IMR-90 (cell line): ENCODE measurements at regions not wholly inside any gene's neighbourhood (a gene's known extent, or its start where the extent isn't known, plus 50 kb on each side); places are given as distances from the start of the nearest gene placed in this dataset.

ENCODE experiments used
- ATAC-seq: fragments of 200-7000 bp; cut with Tn5 transposase; 2 replicates; pipeline ENCODE4 v1.9.1; 2020; ENCODE audit warnings: low read depth, mild to moderate bottlenecking, moderate library complexity
- BruUV-seq: library from RNA; stranded (reverse); fragments of 400-500 nt; replicated peaks from 2 replicates; lab custom pipeline; 2021; lab: Mats Ljungman, UMichigan
- CTCF ChIA-PET: fragments of 300-600 bp; formaldehyde crosslinking; extraction: SDS; loops from one replicate; lab custom pipeline; 2021; ENCODE audit warnings: antibody characterized with exemption; lab: Yijun Ruan, JAX
- POLR2A ChIA-PET: fragments of 300-600 bp; sonication (Branson Sonifier 250); formaldehyde crosslinking; loops from one replicate; lab custom pipeline; 2022; ENCODE audit warnings: antibody characterized with exemption; ENCODE audit not compliant: unreplicated experiment; lab: Charles Lee
- DNase-seq: peaks from one replicate; pipeline ENCODE4 v3.0.0; 2013
- H2AFZ ChIP-seq: replicated peaks from 2 replicates; pipeline ENCODE3; 2013; ENCODE audit warnings: low read length, mild to moderate bottlenecking; ENCODE audit not compliant: poor library complexity
- H2AK5ac ChIP-seq: 2 replicates; pipeline ENCODE4 v1.6.1; 2013; ENCODE audit warnings: low read depth, low read length, inconsistent platforms
- H2AK9ac ChIP-seq: replicated peaks from 2 replicates; pipeline ENCODE3; 2013; ENCODE audit warnings: mild to moderate bottlenecking, low read depth, low read length, moderate library complexity; ENCODE audit not compliant: poor library complexity
- H2BK120ac ChIP-seq: 2 replicates; pipeline ENCODE4 v1.6.1; 2013; ENCODE audit warnings: low read depth, low read length, inconsistent platforms
- H2BK15ac ChIP-seq: 3 replicates; pipeline ENCODE4 v1.6.1; 2013; ENCODE audit warnings: low read depth, low read length, inconsistent platforms
- H2BK20ac ChIP-seq: 2 replicates; pipeline ENCODE4 v1.6.1; 2013; ENCODE audit warnings: low read depth, mild to moderate bottlenecking, inconsistent platforms, low read length, moderate library complexity
- H2BK5ac ChIP-seq: 2 replicates; pipeline ENCODE4 v1.6.1; 2013; ENCODE audit warnings: mild to moderate bottlenecking, low read depth, low read length, inconsistent platforms; ENCODE audit not compliant: poor library complexity, severe bottlenecking
- H3K14ac ChIP-seq: replicated peaks from 2 replicates; pipeline ENCODE4 v1.6.1; 2013; ENCODE audit warnings: low read depth, low read length, inconsistent platforms
- H3K18ac ChIP-seq: 2 replicates; pipeline ENCODE4 v1.6.1; 2013; ENCODE audit warnings: low read depth, low read length, control low read depth
- H3K23ac ChIP-seq: 2 replicates; pipeline ENCODE4 v1.6.1; 2013; ENCODE audit warnings: low read depth, low read length, inconsistent platforms
- H3K27ac ChIP-seq: 2 replicates; pipeline ENCODE4 v1.5.1; 2013; ENCODE audit warnings: mild to moderate bottlenecking, control low read depth, low read length; ENCODE audit not compliant: insufficient read depth
- H3K27me3 ChIP-seq: 2 replicates; pipeline ENCODE4 v1.6.1; 2013; ENCODE audit warnings: low read length; ENCODE audit not compliant: control insufficient read depth, insufficient read depth
- H3K36me3 ChIP-seq: 2 replicates; pipeline ENCODE4 v1.6.1; 2013; ENCODE audit warnings: low read length, mixed read lengths; ENCODE audit not compliant: control insufficient read depth, insufficient read depth
- H3K4ac ChIP-seq: 2 replicates; pipeline ENCODE4 v1.6.1; 2013; ENCODE audit warnings: low read depth, low read length, inconsistent platforms
- H3K4me1 ChIP-seq: 2 replicates; pipeline ENCODE4 v1.6.1; 2013; ENCODE audit warnings: low read length, mixed read lengths; ENCODE audit not compliant: control insufficient read depth, insufficient read depth
- H3K4me2 ChIP-seq: 2 replicates; pipeline ENCODE4 v1.6.1; 2013; ENCODE audit warnings: low read depth, mild to moderate bottlenecking, control low read depth, low read length, moderate library complexity
- H3K4me3 ChIP-seq: 2 replicates; pipeline ENCODE4 v1.5.1; 2013; ENCODE audit warnings: low read depth, mild to moderate bottlenecking, control low read depth, low read length, moderate library complexity; ENCODE audit not compliant: insufficient read depth
- H3K56ac ChIP-seq: 2 replicates; pipeline ENCODE4 v1.6.1; 2013; ENCODE audit warnings: low read length, inconsistent platforms; ENCODE audit not compliant: insufficient read depth; ENCODE audit errors: extremely low read depth
- H3K79me1 ChIP-seq, 2 experiments: 2 replicates each; pipeline ENCODE4 v1.6.1; 2013; ENCODE audit warnings: low read length in 2 of 2, inconsistent platforms in 1 of 2, low read depth in 1 of 2
- H3K9ac ChIP-seq: 2 replicates; pipeline ENCODE4 v1.6.1; 2013; ENCODE audit warnings: low read depth, low read length, control low read depth
- H3K9me1 ChIP-seq: 2 replicates; pipeline ENCODE4 v1.6.1; 2013; ENCODE audit warnings: low read length, inconsistent platforms; ENCODE audit not compliant: insufficient read depth
- H3K9me3 ChIP-seq: 2 replicates; pipeline ENCODE4 v1.6.1; 2013; ENCODE audit warnings: low read length; ENCODE audit not compliant: control insufficient read depth, insufficient read depth
- H4K20me1 ChIP-seq: 2 replicates; pipeline ENCODE4 v1.6.1; 2013; ENCODE audit warnings: low read length, inconsistent platforms; ENCODE audit not compliant: insufficient read depth
- H4K5ac ChIP-seq: 2 replicates; pipeline ENCODE4 v1.6.1; 2013; ENCODE audit warnings: mild to moderate bottlenecking, low read depth, low read length, control low read depth
- H4K8ac ChIP-seq, 2 experiments: 2 replicates each; pipeline ENCODE4 v1.6.1; 2013; ENCODE audit warnings: low read depth in 2 of 2, low read length in 2 of 2, control low read depth in 1 of 2, inconsistent platforms in 1 of 2
- H4K91ac ChIP-seq: 2 replicates; pipeline ENCODE4 v1.6.1; 2013; ENCODE audit warnings: low read depth, low read length, inconsistent platforms; ENCODE audit not compliant: insufficient read depth
- BHLHE40 ChIP-seq: fragments of 150-350 bp; IDR thresholded peaks from 2 replicates; pipeline ENCODE4 v1.6.1; 2016; ENCODE audit warnings: mild to moderate bottlenecking, low read depth, low read length
- CEBPB ChIP-seq: IDR thresholded peaks from 2 replicates; pipeline ENCODE4 v1.6.1; 2012; ENCODE audit warnings: low read depth, low read length, improper control_type of control experiment
- CHD1 ChIP-seq: IDR thresholded peaks from 2 replicates; pipeline ENCODE4 v1.6.1; 2012; ENCODE audit warnings: low read depth, low read length, improper control_type of control experiment
- FOS ChIP-seq: fragments of 150-350 bp; IDR thresholded peaks from 2 replicates; pipeline ENCODE4 v1.6.1; 2016; ENCODE audit warnings: low read depth, low read length
- MAFK ChIP-seq: IDR thresholded peaks from 2 replicates; pipeline ENCODE4 v1.6.1; 2012; ENCODE audit warnings: low read depth, low read length, improper control_type of control experiment
- MAZ ChIP-seq: IDR thresholded peaks from 2 replicates; pipeline ENCODE4 v1.6.1; 2012; ENCODE audit warnings: low read depth, mild to moderate bottlenecking, low read length, improper control_type of control experiment, moderate library complexity, borderline replicate concordance
- MXI1 ChIP-seq: IDR thresholded peaks from 2 replicates; pipeline ENCODE4 v1.6.1; 2012; ENCODE audit warnings: low read depth, mild to moderate bottlenecking, low read length, moderate library complexity, borderline replicate concordance
- NFE2L2 ChIP-seq: fragments of 150-350 bp; IDR thresholded peaks from 2 replicates; pipeline ENCODE4 v1.6.1; 2016; ENCODE audit warnings: low read depth, mild to moderate bottlenecking, low read length
- POLR2A ChIP-seq: IDR thresholded peaks from 2 replicates; pipeline ENCODE4 v1.6.1; 2012; ENCODE audit warnings: mild to moderate bottlenecking, low read depth, low read length
- RAD21 ChIP-seq: IDR thresholded peaks from 2 replicates; pipeline ENCODE4 v1.6.1; 2012; ENCODE audit warnings: low read length, improper control_type of control experiment
- RCOR1 ChIP-seq: IDR thresholded peaks from 2 replicates; pipeline ENCODE4 v1.6.1; 2012; ENCODE audit warnings: mild to moderate bottlenecking, low read length, improper control_type of control experiment; ENCODE audit not compliant: insufficient replicate concordance
- RFX5 ChIP-seq: IDR thresholded peaks from 2 replicates; pipeline ENCODE4 v1.8.0; 2012; ENCODE audit warnings: low read depth, mild to moderate bottlenecking, low read length, moderate library complexity
- SMC3 ChIP-seq: fragments of 150-350 bp; IDR thresholded peaks from 2 replicates; pipeline ENCODE4 v1.6.1; 2016; ENCODE audit warnings: low read depth, mild to moderate bottlenecking, antibody characterized with exemption, low read length, moderate library complexity
- WGBS, 2 experiments: methylation state at CpG; one replicate each; pipeline versions ENCODE4 v1.1.5 to v1.1.7; 2013; ENCODE audit warnings: missing lambda C conversion rate in 2 of 2; ENCODE audit not compliant: insufficient read length in 1 of 2; ENCODE audit errors: extremely low coverage in 2 of 2; 5-methylcytosine and 5-hydroxymethylcytosine counted together
- dilution Hi-C: fragments of 300-500 bp; cut with HindIII; formaldehyde crosslinking; loops from one replicate; pipeline ENCODE4 v1.14.3; 2018; ENCODE audit warnings: low sequenced_read_pairs; ENCODE audit not compliant: unreplicated experiment
- in situ Hi-C: fragments of 300-500 bp; cut with MboI; formaldehyde crosslinking; loops from 3 replicates; pipeline ENCODE4 v1.14.3; 2019; ENCODE audit warnings: low sequenced_read_pairs, inconsistent platforms, mixed read lengths
- intact Hi-C: fragments of 100-400 bp; cut with micrococcal nuclease; formaldehyde crosslinking; loops from 2 replicates; pipeline ENCODE4 v1.10.0; 2022
- TF ChIP-seq, protein P1 (sequence below): fragments of 150-350 bp; IDR thresholded peaks from 2 replicates; pipeline ENCODE4 v1.6.1; 2017; ENCODE audit warnings: mild to moderate bottlenecking, antibody characterized with exemption, low read length, low read depth
- TF ChIP-seq, protein P2 (sequence below): conservative IDR thresholded peaks from 2 replicates; pipeline ENCODE4 v1.5.1; 2012; ENCODE audit warnings: mild to moderate bottlenecking, low read depth, low read length, improper control_type of control experiment
- TF ChIP-seq, protein P3 (sequence below): fragments of 150-350 bp; IDR thresholded peaks from 2 replicates; pipeline ENCODE4 v1.6.1; 2016; ENCODE audit warnings: low read depth, mild to moderate bottlenecking, low read length, moderate library complexity, borderline replicate concordance

DNA sequence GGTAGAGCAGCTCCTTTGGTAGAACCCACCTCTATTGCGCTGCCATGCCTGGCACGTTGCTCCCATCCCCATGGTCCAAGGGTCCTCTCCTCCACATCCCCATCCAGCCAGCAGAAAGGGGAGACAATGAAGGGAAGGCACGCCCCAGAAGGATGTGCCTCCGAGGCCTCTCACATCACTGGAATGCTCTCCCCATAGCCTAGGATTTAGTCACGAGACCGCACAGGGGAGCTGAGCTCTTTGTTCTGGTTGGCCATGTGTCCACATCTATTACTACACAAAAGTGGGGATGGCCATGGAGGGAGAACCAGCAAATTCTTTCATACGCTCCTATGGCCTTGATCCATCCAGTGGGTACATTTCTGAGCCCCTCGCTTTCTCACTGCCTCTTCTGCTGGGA lies 60.5 kb upstream of the SALL4 start:
- dilution Hi-C loops: no loop called here
- no peaks in the 10 kb centered on the region for H3K9me3 ChIP-seq
- H3K4me2 ChIP-seq: no peak overlapping the region
- H4K91ac ChIP-seq: no peak overlapping the region
- ChIA-PET POLR2A (no interaction called here), CTCF (no interaction called here)
- H3K36me3 ChIP-seq: no peaks in the 10 kb centered on the region
- H2BK20ac ChIP-seq: no peak overlapping the region
- no peak overlapping the region for H3K18ac ChIP-seq
- H3K14ac ChIP-seq: no peak overlapping the region
- H3K9me1 ChIP-seq: no peaks in the 10 kb centered on the region
- no peak overlapping the region for H4K5ac ChIP-seq
- H3K27me3 ChIP-seq: peaks cover 21% of the 10 kb centered on the region
- no peak overlapping the region for H2BK15ac ChIP-seq
- peak; percentile 49; the same call in 1 of the 2 replicates for ATAC-seq
- no peak overlapping the region for H2BK5ac ChIP-seq
- WGBS, 2 experiments: 80% methylated on average over 1 of the region's 8 CpGs; no CpG with 5 or more reads in 1 of the 2 experiments
- no peak overlapping the region for H3K9ac ChIP-seq
- no peak overlapping the region for H3K4ac ChIP-seq
- no peak overlapping the region for H2AK9ac ChIP-seq
- no peak overlapping the region; the same call in 1 of the 2 replicates for H2AK5ac ChIP-seq
- intact Hi-C loops: no loop called here
- no peak for TF ChIP-seq POLR2A
- TF ChIP-seq, protein P1, sequence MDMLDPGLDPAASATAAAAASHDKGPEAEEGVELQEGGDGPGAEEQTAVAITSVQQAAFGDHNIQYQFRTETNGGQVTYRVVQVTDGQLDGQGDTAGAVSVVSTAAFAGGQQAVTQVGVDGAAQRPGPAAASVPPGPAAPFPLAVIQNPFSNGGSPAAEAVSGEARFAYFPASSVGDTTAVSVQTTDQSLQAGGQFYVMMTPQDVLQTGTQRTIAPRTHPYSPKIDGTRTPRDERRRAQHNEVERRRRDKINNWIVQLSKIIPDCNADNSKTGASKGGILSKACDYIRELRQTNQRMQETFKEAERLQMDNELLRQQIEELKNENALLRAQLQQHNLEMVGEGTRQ: no peak
- TF ChIP-seq MAZ: no peak
- TF ChIP-seq CEBPB: no peak
- TF ChIP-seq RFX5: no peak
- TF ChIP-seq, protein P2, sequence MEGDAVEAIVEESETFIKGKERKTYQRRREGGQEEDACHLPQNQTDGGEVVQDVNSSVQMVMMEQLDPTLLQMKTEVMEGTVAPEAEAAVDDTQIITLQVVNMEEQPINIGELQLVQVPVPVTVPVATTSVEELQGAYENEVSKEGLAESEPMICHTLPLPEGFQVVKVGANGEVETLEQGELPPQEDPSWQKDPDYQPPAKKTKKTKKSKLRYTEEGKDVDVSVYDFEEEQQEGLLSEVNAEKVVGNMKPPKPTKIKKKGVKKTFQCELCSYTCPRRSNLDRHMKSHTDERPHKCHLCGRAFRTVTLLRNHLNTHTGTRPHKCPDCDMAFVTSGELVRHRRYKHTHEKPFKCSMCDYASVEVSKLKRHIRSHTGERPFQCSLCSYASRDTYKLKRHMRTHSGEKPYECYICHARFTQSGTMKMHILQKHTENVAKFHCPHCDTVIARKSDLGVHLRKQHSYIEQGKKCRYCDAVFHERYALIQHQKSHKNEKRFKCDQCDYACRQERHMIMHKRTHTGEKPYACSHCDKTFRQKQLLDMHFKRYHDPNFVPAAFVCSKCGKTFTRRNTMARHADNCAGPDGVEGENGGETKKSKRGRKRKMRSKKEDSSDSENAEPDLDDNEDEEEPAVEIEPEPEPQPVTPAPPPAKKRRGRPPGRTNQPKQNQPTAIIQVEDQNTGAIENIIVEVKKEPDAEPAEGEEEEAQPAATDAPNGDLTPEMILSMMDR: no peak
- TF ChIP-seq NFE2L2: no peak
- TF ChIP-seq FOS: no peak
- TF ChIP-seq MAFK: no peak
- TF ChIP-seq, protein P3, sequence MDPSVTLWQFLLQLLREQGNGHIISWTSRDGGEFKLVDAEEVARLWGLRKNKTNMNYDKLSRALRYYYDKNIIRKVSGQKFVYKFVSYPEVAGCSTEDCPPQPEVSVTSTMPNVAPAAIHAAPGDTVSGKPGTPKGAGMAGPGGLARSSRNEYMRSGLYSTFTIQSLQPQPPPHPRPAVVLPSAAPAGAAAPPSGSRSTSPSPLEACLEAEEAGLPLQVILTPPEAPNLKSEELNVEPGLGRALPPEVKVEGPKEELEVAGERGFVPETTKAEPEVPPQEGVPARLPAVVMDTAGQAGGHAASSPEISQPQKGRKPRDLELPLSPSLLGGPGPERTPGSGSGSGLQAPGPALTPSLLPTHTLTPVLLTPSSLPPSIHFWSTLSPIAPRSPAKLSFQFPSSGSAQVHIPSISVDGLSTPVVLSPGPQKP: no peak
- TF ChIP-seq SMC3: no peak
- no peak for TF ChIP-seq BHLHE40
- TF ChIP-seq RCOR1: no peak
- no peak for TF ChIP-seq MXI1
- TF ChIP-seq CHD1: no peak
- no peak for TF ChIP-seq RAD21
- H3K56ac ChIP-seq: no peak overlapping the region
- BruUV-seq: no TSS peak
- no peaks in the 10 kb centered on the region for H3K4me1 ChIP-seq
- no peak overlapping the region for H4K8ac ChIP-seq
- in situ Hi-C loops: no loop called here
- no peak overlapping the region for H2BK120ac ChIP-seq
- H3K79me1 ChIP-seq: no peaks in the 10 kb centered on the region
- no peak overlapping the region for H3K27ac ChIP-seq
- peak; percentile 18 for DNase-seq
- no peaks in the 10 kb centered on the region for H4K20me1 ChIP-seq
- H2AFZ ChIP-seq: peak overlapping the region; percentile 47
- H3K23ac ChIP-seq: no peak overlapping the region
- H3K4me3 ChIP-seq: no peak overlapping the region
